A172 (cell line): ENCODE measurements at regions not wholly inside any gene's neighbourhood (a gene's known extent, or its start where the extent isn't known, plus 50 kb on each side); places are given as distances from the start of the nearest gene placed in this dataset.

Experiments used
- DNase-seq: peaks from one replicate; pipeline ENCODE4 v3.0.0-alpha.2; 2015; ENCODE audit warnings: low spot score

- DNase-seq: peak; percentile 51
These were observed 102.7 kb upstream of the AGBL1 start for GRCh38 chr15:85976986-85977385.

GRCh38 chr15:85977586-85977985, 102.1 kb upstream of the AGBL1 start:
- DNase-seq: no peak

GRCh38 chr15:85979929-85980328, 99.7 kb upstream of the AGBL1 start:
- no peak for DNase-seq

DNA sequence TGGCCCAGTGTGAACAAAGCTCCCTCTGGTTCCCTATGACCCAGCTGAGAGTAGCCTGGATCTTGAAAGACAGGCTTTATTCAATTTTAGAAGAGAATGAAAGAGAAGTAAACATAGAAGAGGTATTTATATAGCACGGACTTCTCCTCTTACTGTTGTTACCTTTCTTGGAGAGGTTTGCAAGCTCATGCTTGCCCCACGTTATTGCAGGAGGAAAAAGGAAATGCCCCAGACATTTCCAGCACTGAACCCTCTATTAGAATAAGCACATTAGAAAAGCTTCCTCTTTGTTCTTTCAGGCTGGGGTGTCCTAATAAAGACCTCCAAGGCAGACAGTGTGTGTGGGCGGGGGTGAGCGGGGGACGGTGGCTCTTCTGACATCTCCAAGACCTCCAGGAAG, 98.7 kb upstream of the AGBL1 start:
- DNase-seq: no peak

- DNase-seq: no peak
These were observed 95.4 kb upstream of the AGBL1 start for GRCh38 chr15:85984241-85984640.

DNA sequence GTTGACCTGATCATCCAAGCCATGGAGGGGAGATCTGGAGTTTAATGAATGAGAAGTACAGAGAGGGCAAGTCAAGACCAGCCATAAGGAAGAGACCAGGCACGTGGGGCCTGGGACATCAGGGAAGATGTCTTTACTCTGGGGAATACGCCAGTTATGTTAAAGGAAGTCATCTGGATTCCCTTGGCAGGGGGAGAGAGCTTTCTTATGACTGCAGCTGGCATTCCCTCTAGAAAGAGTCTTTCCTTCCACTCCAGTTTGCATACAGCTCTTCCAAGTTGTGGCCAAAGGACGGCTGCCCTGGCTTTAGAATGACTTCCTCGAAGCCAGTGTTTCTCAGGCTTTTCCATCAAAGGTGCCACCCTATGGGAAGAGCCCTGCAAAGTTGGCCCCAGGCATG, 93.6 kb upstream of the AGBL1 start:
- no peak for DNase-seq

DNA sequence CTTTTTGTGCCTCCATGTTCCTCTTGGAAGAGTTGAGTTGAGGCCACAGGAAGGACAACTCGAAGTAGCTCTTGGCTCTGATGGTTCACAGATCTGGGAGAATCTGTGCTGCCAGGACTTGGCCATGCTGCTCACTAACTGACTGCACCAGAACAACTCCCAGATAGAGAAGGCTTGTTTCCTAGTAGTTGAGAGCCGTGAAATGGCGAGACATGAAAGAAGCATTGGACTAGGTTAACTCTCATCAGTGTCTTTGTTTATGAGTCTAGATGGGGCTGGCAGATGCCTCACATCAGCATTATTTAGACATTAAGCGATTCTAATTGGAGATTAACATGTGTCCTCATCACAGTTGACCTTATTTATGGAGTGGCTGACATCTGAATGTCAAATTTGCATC, 92.9 kb upstream of the AGBL1 start:
- no peak for DNase-seq

- no peak for DNase-seq
These were observed 90.9 kb upstream of the AGBL1 start for GRCh38 chr15:85988741-85989140.

DNA sequence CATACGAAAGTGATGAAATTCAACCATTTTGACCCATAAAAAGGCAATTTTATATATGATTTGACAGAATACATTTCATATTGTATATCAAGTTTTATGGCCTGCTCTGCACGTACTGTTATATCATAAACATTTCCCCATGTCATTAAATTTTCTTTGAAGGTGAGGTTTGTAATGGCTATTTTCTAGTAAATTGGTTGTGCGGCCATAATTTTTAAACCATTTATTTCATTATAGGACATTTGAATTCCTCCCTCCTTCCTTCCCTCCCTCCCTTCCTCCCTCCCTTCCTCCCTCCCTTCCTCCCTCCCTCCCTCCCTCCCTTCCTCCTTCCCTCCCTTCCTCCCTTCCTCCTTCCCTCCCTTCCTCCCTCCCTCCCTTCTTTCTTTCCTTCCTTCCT, 87.4 kb upstream of the AGBL1 start:
- DNase-seq: no peak

DNA sequence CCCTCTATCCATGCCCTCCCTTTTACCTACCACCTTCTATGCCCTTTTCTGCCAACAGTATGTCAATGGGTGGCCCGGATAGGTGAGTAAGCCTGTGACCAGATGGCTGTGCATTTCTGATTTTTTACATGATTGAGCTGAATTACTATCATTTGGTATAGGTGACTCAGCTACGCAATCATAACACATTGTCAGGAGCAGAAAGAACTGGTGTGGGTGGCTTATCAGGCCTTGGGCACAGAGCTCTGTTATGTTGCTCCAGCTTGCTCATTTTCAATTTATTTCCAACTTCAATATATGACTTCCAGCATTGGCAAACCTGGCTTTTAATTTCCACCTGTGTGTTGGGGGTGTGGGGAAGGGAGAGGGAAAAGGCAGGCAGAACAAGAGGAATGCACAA, 86.6 kb upstream of the AGBL1 start:
- DNase-seq: no peak

DNA sequence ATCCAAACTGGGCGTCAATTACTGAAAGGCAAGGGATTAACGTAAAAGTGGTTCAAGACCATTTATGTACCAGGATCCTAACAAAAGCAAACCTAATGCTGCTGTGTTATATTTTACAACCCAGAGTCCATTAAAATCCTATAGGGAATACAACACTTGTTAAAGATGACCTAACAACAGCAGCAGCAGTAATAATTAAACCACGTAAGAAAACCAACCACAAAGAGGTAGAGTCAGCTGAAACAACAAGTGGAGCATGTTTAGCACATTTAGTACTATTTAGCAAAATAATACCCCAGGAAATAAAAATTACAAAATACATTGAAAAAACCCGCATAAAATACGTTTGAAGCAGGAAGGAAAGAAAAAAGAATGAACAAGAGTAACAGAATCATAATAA, 82.1 kb upstream of the AGBL1 start:
- no peak for DNase-seq

DNA sequence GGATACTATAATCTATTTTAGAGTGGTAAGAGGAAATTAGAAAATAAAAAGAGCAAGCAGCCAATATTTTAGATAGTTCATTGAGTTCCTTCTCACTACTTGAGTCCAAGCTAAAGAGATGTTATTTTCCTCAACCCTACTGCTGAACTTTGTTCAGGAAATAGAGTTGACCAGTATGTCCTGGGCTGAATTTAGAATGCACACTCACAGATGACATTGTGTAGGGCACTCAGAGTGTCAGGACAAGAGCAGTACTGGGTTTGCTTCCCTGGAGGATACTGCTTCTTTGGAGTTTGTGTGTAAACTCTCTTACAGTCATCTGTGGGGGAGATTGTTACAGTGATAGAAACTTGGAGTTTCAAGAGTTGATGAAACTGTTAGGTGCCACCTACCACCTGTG, 80.0 kb upstream of the AGBL1 start:
- DNase-seq: no peak

GRCh38 chr15:86001200-86001599, 78.5 kb upstream of the AGBL1 start:
- DNase-seq: peak; percentile 20

- DNase-seq: peak; percentile 30
These were observed 77.2 kb upstream of the AGBL1 start for GRCh38 chr15:86002444-86002843.

DNA sequence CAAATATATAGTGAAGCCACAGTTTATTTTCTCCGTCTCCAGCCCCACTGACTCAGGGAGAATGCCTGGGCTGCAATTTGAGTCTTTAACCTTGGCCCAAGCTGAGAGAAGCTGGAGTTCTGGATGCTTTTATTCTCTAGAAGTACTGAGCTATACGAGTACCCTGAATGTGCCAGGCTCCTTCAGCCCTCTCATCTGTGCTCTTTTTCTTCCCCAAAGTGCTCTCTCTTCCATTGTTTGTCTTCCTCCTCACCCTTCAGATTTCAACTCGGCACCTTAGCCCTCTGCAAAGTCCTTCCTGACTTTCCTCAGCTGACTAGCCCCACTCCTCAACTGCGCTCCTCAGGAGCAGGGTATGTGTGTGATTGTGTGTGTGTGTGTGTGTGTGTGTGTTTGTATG, 75.6 kb upstream of the AGBL1 start:
- no peak for DNase-seq

DNA sequence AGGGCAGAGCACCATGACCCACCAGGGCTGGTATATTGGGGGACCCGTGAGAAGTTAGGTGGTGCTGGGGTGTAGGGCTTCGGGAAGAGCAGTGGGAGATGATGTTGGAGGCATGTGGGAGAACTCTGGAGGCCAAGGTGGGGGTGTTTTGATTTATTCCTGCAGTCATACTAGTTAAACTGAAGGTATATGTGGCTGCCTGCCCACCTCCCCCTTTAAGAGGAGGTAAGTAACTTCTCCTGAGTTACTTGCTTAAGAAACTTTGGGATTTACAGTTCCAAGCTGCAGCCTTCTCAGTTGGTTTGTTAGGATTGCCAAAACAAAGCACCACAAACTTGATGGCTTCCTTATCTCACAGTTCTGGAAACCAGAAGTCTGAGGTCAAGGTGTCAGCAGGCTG, 73.1 kb upstream of the AGBL1 start:
- DNase-seq: no peak

DNA sequence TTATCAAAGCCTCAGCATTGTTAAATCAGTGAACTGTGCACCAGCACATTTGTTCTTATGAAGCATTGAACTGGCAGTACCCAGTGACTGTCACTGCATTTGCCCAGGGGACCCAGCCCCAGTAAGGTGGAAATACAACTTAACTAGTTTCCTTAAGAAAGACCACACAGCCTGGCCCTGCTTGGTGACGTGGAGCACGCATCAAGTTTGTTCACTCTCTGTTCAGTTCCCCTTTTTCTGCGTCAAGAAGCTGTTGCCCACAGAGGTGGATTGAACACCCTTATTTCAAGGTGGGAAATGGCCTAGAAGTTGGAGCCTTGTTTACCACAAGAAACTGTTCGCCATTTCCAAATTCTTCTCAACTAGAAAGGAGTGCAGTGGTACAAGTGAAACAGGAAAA, 69.9 kb upstream of the AGBL1 start:
- DNase-seq: no peak

GRCh38 chr15:86010398-86010797, 69.3 kb upstream of the AGBL1 start:
- DNase-seq: no peak

GRCh38 chr15:86010891-86011290, 68.8 kb upstream of the AGBL1 start:
- DNase-seq: no peak

- DNase-seq: no peak
These were observed 65.7 kb upstream of the AGBL1 start for GRCh38 chr15:86014016-86014415.

DNA sequence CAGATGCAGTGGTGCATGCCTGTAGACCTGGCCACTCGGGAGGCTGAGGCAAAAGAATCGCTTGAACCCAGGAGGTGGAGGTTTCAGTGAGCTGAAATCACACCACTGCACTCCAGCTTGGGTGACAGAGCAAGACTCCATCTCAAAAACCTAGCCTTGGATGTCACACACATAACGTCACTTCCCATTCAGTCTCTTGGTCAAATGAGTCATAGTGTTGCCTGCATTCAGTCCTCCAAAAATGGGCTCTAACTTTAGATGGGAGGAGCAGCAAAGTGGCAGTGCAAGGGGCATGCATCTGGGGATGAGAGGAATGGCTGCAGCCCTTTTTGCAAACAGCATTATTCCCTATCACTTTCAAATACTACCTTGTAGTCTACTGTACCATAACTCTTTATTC, 62.9 kb upstream of the AGBL1 start:
- DNase-seq: peak; percentile 21

DNA sequence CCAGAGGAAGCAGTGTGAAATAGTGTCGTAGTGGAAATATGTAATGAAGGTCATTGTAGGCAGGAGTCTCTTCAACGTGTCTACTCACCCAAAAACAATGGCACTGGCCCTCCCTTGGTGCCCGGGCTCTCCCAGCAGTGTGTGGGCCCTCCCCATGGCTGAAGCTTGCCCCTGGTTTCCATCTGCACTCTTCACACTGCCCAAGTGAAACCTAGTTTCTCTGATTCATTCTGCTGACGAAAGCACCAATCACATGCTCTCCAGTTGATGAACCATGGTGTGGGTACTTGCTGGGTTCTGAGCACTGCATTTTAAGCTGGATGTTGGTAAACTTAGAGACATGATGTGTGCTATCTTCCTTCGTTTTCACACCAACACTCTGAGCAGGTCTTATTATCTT, 61.0 kb upstream of the AGBL1 start:
- no peak for DNase-seq

DNA sequence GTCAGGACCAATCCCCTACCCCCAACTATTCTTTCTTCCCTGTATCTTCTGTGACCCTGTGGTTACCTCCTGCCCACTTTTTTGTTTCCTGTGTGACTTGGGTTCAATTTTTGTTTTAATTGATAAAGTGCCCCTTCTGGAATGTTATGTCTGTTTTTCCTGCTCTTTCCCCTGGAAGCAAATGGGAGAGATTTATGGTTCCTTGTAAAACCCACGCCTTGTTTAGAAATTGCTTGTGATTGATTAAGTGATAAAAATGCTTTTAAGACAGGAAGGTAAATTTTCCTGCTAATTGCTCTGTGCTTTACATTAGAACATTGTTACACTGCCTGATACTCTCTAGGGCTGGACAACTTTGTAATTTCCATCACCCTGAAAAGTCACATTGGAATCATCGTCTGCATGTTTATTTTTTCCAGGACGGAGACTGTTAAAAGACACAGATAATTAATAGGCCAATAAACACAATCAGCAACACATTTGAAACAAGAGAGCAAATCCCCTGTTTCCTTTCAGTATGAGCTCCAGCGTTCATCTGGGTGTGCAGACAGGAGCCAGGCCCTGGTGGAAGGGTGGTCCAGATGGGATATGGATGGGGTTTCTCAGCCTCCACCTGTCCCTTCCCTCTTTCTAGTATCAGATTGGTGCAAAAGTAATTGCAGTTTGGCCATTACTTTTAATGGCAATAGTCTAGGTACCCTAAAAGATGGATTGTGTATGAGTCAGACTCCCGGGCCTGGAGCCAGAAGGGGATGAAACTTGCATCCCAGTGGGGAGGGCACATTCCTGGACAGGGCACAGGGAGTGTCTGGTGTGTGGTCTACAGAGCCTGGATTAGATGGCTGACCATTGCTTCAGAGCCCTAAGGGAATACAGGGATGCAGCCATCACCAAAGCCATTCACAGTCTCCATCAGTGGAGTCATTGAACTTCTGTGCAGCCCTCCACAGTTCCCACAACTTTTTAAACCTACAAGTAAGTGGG, 58.1 kb upstream of the AGBL1 start:
- DNase-seq: peak; percentile 88

- no peak for DNase-seq
These were observed 50.7 kb upstream of the AGBL1 start for GRCh38 chr15:86028961-86029360.
